Ammon's horn (tissue), 1 donor: ENCODE measurements at regions not wholly inside any gene's neighbourhood (a gene's known extent, or its start where the extent isn't known, plus 50 kb on each side); places are given as distances from the start of the nearest gene placed in this dataset.
"Not testable (repeated sequence)": the region's sequence is repeated elsewhere in the genome, so short reads cannot be mapped to it uniquely, and the experiment has no call there.

Experiments
- DNase-seq: peaks from one replicate; pipeline ENCODE4 v3.0.0-alpha.2; 2016; ENCODE audit warnings: low spot score

- DNase-seq, result no peak
Observed at GRCh38 chr1:166695115-166695514, 144.2 kb upstream of the POGK start.

- not testable (repeated sequence) for DNase-seq
Observed at GRCh38 chr1:166695834-166696233, 143.4 kb upstream of the POGK start.

GRCh38 chr1:166698771-166699170 lies 140.5 kb upstream of the POGK start:
- no peak for DNase-seq

- no peak for DNase-seq
Observed at GRCh38 chr1:166699613-166700012, 139.7 kb upstream of the POGK start.

GRCh38 chr1:166700696-166701095 lies 138.6 kb upstream of the POGK start:
- no peak for DNase-seq

GRCh38 chr1:166701603-166702100 lies 137.6 kb upstream of the POGK start:
- DNase-seq, result no peak

GRCh38 chr1:166703141-166703540 lies 136.1 kb upstream of the POGK start:
- no peak for DNase-seq

- DNase-seq, result no peak
Observed at GRCh38 chr1:166703726-166704462, 135.4 kb upstream of the POGK start.

- no peak for DNase-seq
Observed at GRCh38 chr1:166705376-166706289, 133.6 kb upstream of the POGK start.

GRCh38 chr1:166716620-166717019 lies 122.7 kb upstream of the POGK start:
- no peak for DNase-seq

GRCh38 chr1:166721145-166721544 lies 118.1 kb upstream of the POGK start:
- DNase-seq, result no peak

- no peak for DNase-seq
Observed at GRCh38 chr1:166730299-166730888, 108.9 kb upstream of the POGK start.

- no peak for DNase-seq
Observed at GRCh38 chr1:166738140-166738539, 101.1 kb upstream of the POGK start.

GRCh38 chr1:166738873-166739272 lies 100.4 kb upstream of the POGK start:
- no peak for DNase-seq

GRCh38 chr1:166740668-166741276 lies 98.5 kb upstream of the POGK start:
- no peak for DNase-seq

GRCh38 chr1:166763318-166763717 lies 76.0 kb upstream of the POGK start:
- no peak for DNase-seq

- DNase-seq, result no peak
Observed at GRCh38 chr1:166766942-166767341, 72.3 kb upstream of the POGK start.

GRCh38 chr1:166784646-166785045 lies 54.6 kb upstream of the POGK start:
- DNase-seq, result not testable (repeated sequence)

GRCh38 chr1:166785987-166786386 lies 53.3 kb upstream of the POGK start:
- no peak for DNase-seq

GRCh38 chr1:166789286-166789685 lies 50.0 kb upstream of the POGK start:
- no peak for DNase-seq
